Spleen (tissue), 11 donors: ENCODE measurements at regions not wholly inside any gene's neighbourhood (a gene's known extent, or its start where the extent isn't known, plus 50 kb on each side); places are given as distances from the start of the nearest gene placed in this dataset.

Experiments used
- DNase-seq: peaks from one replicate; pipeline ENCODE4 v3.0.0-alpha.2; 2020
- H3K27ac ChIP-seq, 8 donors: fragments of 200-600 bp; sonication (generic) in 7 of 8; 1 replicate in 4 of 8; 2 replicates in 4 of 8; pipeline versions ENCODE4 v1.5.0 to v1.8.0; 2016 to 2021; ENCODE audit warnings: inconsistent platforms in 4 of 8, mild to moderate bottlenecking in 4 of 8, moderate library complexity in 1 of 8
- H3K27me3 ChIP-seq, 7 donors: fragments of 200-600 bp; sonication (generic) in 6 of 7; replicated peaks in 1 of 7; 1 replicate in 4 of 7; 2 replicates in 3 of 7; pipeline versions ENCODE4 v1.5.0 to v1.8.0; 2016 to 2021; ENCODE audit warnings: inconsistent platforms in 3 of 7, mild to moderate bottlenecking in 1 of 7
- H3K36me3 ChIP-seq, 6 donors: fragments of 200-600 bp; sonication (generic) in 5 of 6; 1 replicate in 4 of 6; 2 replicates in 2 of 6; pipeline versions ENCODE4 v1.5.0 to v1.8.0; 2016 to 2021; ENCODE audit warnings: inconsistent platforms in 2 of 6
- H3K4me1 ChIP-seq, 6 donors: fragments of 200-600 bp; sonication (generic) in 5 of 6; 1 replicate in 3 of 6; 2 replicates in 3 of 6; pipeline versions ENCODE4 v1.5.0 to v1.8.0; 2016 to 2021; ENCODE audit warnings: inconsistent platforms in 3 of 6
- H3K4me3 ChIP-seq, 8 donors: fragments of 200-600 bp; sonication (generic) in 7 of 8; 1 replicate in 4 of 8; 2 replicates in 4 of 8; pipeline versions ENCODE4 v1.5.0 to v1.8.0; 2016 to 2021; ENCODE audit warnings: inconsistent platforms in 4 of 8, mild to moderate bottlenecking in 4 of 8, moderate library complexity in 2 of 8
- H3K9me3 ChIP-seq, 8 donors: fragments of 200-600 bp; sonication (generic) in 7 of 8; 1 replicate in 4 of 8; 2 replicates in 4 of 8; pipeline versions ENCODE4 v1.5.0 to v1.8.0; 2016 to 2021; ENCODE audit warnings: inconsistent platforms in 4 of 8
- POLR2A ChIP-seq, 3 donors: fragments of 450-650 bp; IDR thresholded peaks; one replicate each; pipeline ENCODE4 v1.5.1; 2017; ENCODE audit warnings: antibody characterized with exemption in 3 of 3, mild to moderate bottlenecking in 1 of 3
- POLR2AphosphoS5 ChIP-seq, 3 donors: sonication (generic); formaldehyde crosslinking; IDR thresholded peaks; one replicate each; pipeline ENCODE4 v1.5.1; 2017; ENCODE audit warnings: antibody characterized with exemption in 3 of 3
- WGBS, 5 donors: extraction: QIAGEN DNeasy Blood & Tissue Kit in 3 of 5; methylation state at CpG; one replicate each; pipeline versions ENCODE4 v1.1.5 to v1.1.7; 2013 to 2018; 5-methylcytosine and 5-hydroxymethylcytosine counted together
- intact Hi-C: fragments of 100-400 bp; cut with DNase I; formaldehyde crosslinking; loops from one replicate; pipeline ENCODE4 v1.15.0; 2023; ENCODE audit warnings: low total_unique reads
- TF ChIP-seq, protein P1 (sequence below), 11 experiments: fragments of 200-600 bp in 7 of 11; fragments of 450-650 bp in 4 of 11; sonication (generic) in 4 of 11; IDR thresholded peaks in 8 of 11; conservative IDR thresholded peaks in 3 of 11; 1 replicate in 7 of 11; 2 replicates in 4 of 11; pipeline versions ENCODE4 v1.4.0 to v1.8.0; 2016 to 2021; ENCODE audit warnings: antibody characterized with exemption in 11 of 11, inconsistent platforms in 4 of 11, mild to moderate bottlenecking in 1 of 11
- donor health status: healthy with polysubstance abuse.
- donor health status: DM: no; HTN: no; CAD: no; lungs with moderate emphysema.
- donor health status: DM: no; HTN: no; CAD: no.
- donor health status: Bipolar disorder and iron deficiency.
- donor health status: healthy.
- donor health status: DM: no; HTN: no; CAD: no.
- donor health status: DM: yes; HTN: yes; CAD: no.

GRCh38 chr9:7947577-7947976 is 148.0 kb upstream of the DMAC1 start:
- WGBS, 5 donors, result 65 to 82% (median 71%) methylated on average over 1 of the region's 1 CpG
- DNase-seq, result no peak

GRCh38 chr9:7946458-7946857 is 146.9 kb upstream of the DMAC1 start:
- intact Hi-C loops, result no loop called here
- WGBS, 5 donors, result 90 to 93% (median 92%) methylated on average over 3 of the region's 3 CpGs
- Histone ChIP-seq H3K27me3 (no peaks in the 10 kb centered on the region), H3K27ac (no peak overlapping the region), H3K4me3 (no peak overlapping the region), H3K36me3 (no peaks in the 10 kb centered on the region), H3K4me1 (peaks cover 0 to 7% (median 0%) of the 10 kb centered on the region in 6 donors), H3K9me3 (peaks cover 0 to 10% (median 2%) of the 10 kb centered on the region in 8 donors)
- DNase-seq, result no peak
- TF ChIP-seq POLR2A (IDR thresholded peaks at IDR 0.05), result no peak
- TF ChIP-seq POLR2AphosphoS5 (IDR thresholded peaks at IDR 0.05), result no peak
- TF ChIP-seq, protein P1, sequence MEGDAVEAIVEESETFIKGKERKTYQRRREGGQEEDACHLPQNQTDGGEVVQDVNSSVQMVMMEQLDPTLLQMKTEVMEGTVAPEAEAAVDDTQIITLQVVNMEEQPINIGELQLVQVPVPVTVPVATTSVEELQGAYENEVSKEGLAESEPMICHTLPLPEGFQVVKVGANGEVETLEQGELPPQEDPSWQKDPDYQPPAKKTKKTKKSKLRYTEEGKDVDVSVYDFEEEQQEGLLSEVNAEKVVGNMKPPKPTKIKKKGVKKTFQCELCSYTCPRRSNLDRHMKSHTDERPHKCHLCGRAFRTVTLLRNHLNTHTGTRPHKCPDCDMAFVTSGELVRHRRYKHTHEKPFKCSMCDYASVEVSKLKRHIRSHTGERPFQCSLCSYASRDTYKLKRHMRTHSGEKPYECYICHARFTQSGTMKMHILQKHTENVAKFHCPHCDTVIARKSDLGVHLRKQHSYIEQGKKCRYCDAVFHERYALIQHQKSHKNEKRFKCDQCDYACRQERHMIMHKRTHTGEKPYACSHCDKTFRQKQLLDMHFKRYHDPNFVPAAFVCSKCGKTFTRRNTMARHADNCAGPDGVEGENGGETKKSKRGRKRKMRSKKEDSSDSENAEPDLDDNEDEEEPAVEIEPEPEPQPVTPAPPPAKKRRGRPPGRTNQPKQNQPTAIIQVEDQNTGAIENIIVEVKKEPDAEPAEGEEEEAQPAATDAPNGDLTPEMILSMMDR (IDR thresholded peaks at IDR 0.05 in 8 of 11, conservative IDR thresholded peaks at IDR 0.05 in 3 of 11), result no peak

More at GRCh38 chr9:7947577-7947976, 148.0 kb upstream of the DMAC1 start:
- Histone ChIP-seq H3K9me3 (peaks cover 0 to 10% (median 2%) of the 10 kb centered on the region in 8 donors), H3K4me1 (peaks cover 0 to 7% (median 0%) of the 10 kb centered on the region in 6 donors), H3K36me3 (no peaks in the 10 kb centered on the region), H3K4me3 (no peak overlapping the region), H3K27ac (no peak overlapping the region), H3K27me3 (no peaks in the 10 kb centered on the region)
- intact Hi-C loops, result no loop called here
- TF ChIP-seq POLR2AphosphoS5 (IDR thresholded peaks at IDR 0.05), result no peak
- TF ChIP-seq, protein P1 (IDR thresholded peaks at IDR 0.05 in 8 of 11, conservative IDR thresholded peaks at IDR 0.05 in 3 of 11), result no peak
- no peak for TF ChIP-seq POLR2A (IDR thresholded peaks at IDR 0.05)

DNA sequence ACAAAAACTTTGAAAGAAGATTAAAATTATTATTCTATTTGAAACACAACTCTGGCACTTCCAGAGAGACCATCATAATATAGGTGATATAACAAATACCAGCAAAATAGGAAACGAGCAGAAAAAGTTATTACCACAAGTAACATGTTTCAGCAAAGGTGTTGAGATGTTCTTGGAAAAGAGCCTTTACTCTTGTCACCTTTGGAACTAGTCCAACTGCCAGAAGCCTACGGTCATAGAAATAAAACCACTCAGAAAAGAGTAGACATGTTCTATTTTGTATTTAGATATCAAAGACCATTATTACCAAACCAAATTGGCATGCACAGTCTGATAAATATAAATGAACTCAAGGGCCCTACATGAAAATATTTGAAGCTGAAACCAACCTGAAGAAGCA is 145.0 kb upstream of the DMAC1 start:
- DNase-seq, result no peak
- intact Hi-C loops, result no loop called here
- peaks cover 0 to 7% (median 0%) of the 10 kb centered on the region in 6 donors for H3K4me1 ChIP-seq
- no peak overlapping the region for H3K27ac ChIP-seq
- H3K4me3 ChIP-seq, result no peak overlapping the region
- peaks cover 0 to 20% (median 12%) of the 10 kb centered on the region in 8 donors for H3K9me3 ChIP-seq
- H3K27me3 ChIP-seq, result no peaks in the 10 kb centered on the region
- TF ChIP-seq POLR2A (IDR thresholded peaks at IDR 0.05) (no peak), POLR2AphosphoS5 (IDR thresholded peaks at IDR 0.05) (no peak)
- TF ChIP-seq, protein P1 (IDR thresholded peaks at IDR 0.05 in 8 of 11, conservative IDR thresholded peaks at IDR 0.05 in 3 of 11), result no peak
- 67 to 84% (median 75%) methylated on average over 2 of the region's 2 CpGs for WGBS, 5 donors
- no peaks in the 10 kb centered on the region for H3K36me3 ChIP-seq

DNA sequence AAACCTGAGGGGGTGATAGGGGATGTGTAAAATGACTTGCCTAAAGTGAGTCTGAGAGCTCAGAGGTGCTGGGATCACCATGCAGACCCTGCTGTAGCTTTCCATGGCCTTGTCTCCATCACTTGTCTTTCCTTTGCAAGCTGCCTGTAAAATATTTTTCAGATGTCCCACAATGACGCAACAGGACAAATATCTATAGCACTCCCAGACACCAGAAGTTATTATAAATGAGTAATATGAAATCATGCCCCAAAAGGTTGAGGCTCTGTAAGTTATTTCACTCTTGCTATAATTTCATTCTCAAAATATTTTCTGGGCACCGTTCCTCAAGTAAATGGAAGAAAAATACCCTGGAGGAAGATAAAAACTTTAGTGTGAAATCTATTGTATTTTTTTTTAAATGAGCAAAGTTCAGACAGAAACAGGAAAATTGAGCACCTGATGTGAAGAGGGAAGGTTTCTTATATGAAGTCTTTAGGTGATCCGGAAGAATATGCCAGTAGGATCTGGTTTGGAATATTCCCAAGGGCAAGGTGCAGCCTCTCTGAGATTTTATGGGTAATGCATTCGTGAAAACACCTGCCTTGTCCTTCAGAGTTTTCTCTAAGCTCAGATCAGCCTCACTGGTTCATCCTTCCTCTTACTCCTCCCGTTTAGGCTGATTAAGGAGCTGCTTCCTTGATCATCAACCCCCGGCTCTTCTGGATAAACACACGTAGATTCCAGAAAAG is 138.3 kb upstream of the DMAC1 start:
- Histone ChIP-seq H3K27ac (no peak overlapping the region), H3K27me3 (no peaks in the 10 kb centered on the region), H3K4me1 (peaks cover 3 to 20% (median 14%) of the 10 kb centered on the region in 6 donors), H3K36me3 (no peaks in the 10 kb centered on the region), H3K9me3 (peaks cover 0 to 20% (median 12%) of the 10 kb centered on the region in 8 donors), H3K4me3 (no peak overlapping the region)
- no peak for DNase-seq
- TF ChIP-seq POLR2AphosphoS5 (IDR thresholded peaks at IDR 0.05), result no peak
- no peak for TF ChIP-seq POLR2A (IDR thresholded peaks at IDR 0.05)
- TF ChIP-seq, protein P1 (IDR thresholded peaks at IDR 0.05 in 8 of 11, conservative IDR thresholded peaks at IDR 0.05 in 3 of 11), result no peak
- 84 to 92% (median 87%) methylated on average over 7 of the region's 7 CpGs for WGBS, 5 donors
- intact Hi-C loops, result no loop called here
